DND-41 (cell line): ENCODE measurements at regions not wholly inside any gene's neighbourhood (a gene's known extent, or its start where the extent isn't known, plus 50 kb on each side); places are given as distances from the start of the nearest gene placed in this dataset.

Source experiments
- EZH2 ChIP-seq: IDR thresholded peaks from 3 replicates; pipeline ENCODE4 v1.6.1; 2012; ENCODE audit warnings: borderline replicate concordance, low read depth, mild to moderate bottlenecking, moderate library complexity, low read length, inconsistent platforms; ENCODE audit not compliant: severe bottlenecking
- TF ChIP-seq, protein P1 (sequence below): IDR thresholded peaks from 2 replicates; pipeline ENCODE4 v1.5.1; 2012; ENCODE audit warnings: borderline replicate concordance, low read length, moderate library complexity, mild to moderate bottlenecking; ENCODE audit not compliant: poor library complexity, severe bottlenecking; ENCODE audit errors: extremely low read depth

DNA sequence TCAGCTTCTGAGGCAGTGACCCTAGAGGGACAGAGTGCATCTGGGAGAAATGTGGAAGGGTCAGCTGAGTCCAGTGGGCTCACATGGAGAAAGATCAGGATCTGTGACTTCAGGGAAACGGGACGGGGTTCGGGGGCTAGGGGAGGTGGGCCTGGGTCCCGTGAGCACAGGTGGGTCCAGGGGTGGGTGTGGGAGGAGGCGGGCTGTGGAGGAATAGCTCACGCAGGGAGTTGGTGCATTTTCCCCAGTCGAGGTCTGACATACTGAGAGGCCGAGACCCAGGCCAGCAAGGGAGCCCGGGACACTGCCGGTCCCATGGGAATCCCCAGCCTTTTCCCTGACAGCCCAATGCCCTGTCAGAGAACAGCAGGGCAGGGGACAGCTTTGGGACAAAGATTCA lies 93.1 kb downstream of the TNFAIP2 start:
- TF ChIP-seq, protein P1, sequence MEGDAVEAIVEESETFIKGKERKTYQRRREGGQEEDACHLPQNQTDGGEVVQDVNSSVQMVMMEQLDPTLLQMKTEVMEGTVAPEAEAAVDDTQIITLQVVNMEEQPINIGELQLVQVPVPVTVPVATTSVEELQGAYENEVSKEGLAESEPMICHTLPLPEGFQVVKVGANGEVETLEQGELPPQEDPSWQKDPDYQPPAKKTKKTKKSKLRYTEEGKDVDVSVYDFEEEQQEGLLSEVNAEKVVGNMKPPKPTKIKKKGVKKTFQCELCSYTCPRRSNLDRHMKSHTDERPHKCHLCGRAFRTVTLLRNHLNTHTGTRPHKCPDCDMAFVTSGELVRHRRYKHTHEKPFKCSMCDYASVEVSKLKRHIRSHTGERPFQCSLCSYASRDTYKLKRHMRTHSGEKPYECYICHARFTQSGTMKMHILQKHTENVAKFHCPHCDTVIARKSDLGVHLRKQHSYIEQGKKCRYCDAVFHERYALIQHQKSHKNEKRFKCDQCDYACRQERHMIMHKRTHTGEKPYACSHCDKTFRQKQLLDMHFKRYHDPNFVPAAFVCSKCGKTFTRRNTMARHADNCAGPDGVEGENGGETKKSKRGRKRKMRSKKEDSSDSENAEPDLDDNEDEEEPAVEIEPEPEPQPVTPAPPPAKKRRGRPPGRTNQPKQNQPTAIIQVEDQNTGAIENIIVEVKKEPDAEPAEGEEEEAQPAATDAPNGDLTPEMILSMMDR = no peak
- TF ChIP-seq EZH2 = no peak
